Neural progenitor cell (in vitro differentiated cells): ENCODE measurements at regions not wholly inside any gene's neighbourhood (a gene's known extent, or its start where the extent isn't known, plus 50 kb on each side); places are given as distances from the start of the nearest gene placed in this dataset.

Experiments used
- DNase-seq: peaks from one replicate; pipeline ENCODE4 v3.0.0-alpha.2; 2016; ENCODE audit warnings: low spot score
- H2AFZ ChIP-seq: fragments of 200-600 bp; sonication (generic); replicated peaks from 2 replicates; pipeline ENCODE4 v1.6.1; 2016; ENCODE audit warnings: antibody characterized with exemption
- H3F3A ChIP-seq: fragments of 200-600 bp; sonication (generic); 2 replicates; pipeline ENCODE4 v1.6.1; 2016; ENCODE audit warnings: antibody characterized with exemption, low read depth
- H3K27ac ChIP-seq: fragments of 200-600 bp; sonication (generic); 2 replicates; pipeline ENCODE4 v1.5.1; 2016; ENCODE audit warnings: mild to moderate bottlenecking
- H3K27me3 ChIP-seq: fragments of 200-600 bp; sonication (generic); 2 replicates; pipeline ENCODE4 v1.6.1; 2016; ENCODE audit warnings: mild to moderate bottlenecking, moderate library complexity
- H3K36me3 ChIP-seq: fragments of 200-600 bp; sonication (generic); 2 replicates; pipeline ENCODE4 v1.5.1; 2016
- H3K4me1 ChIP-seq: fragments of 200-600 bp; sonication (generic); 2 replicates; pipeline ENCODE4 v1.6.1; 2016; ENCODE audit warnings: mixed run types
- H3K4me2 ChIP-seq: fragments of 200-600 bp; sonication (generic); 2 replicates; pipeline ENCODE4 v1.6.1; 2016
- H3K4me3 ChIP-seq: fragments of 200-600 bp; sonication (generic); 2 replicates; pipeline ENCODE4 v1.5.1; 2016
- H3K79me2 ChIP-seq: fragments of 200-600 bp; sonication (generic); 2 replicates; pipeline ENCODE4 v1.6.1; 2016; ENCODE audit warnings: low read depth
- H3K9ac ChIP-seq: fragments of 200-600 bp; sonication (generic); 2 replicates; pipeline ENCODE4 v1.6.1; 2016
- H3K9me3 ChIP-seq: fragments of 200-600 bp; sonication (generic); 2 replicates; pipeline ENCODE4 v1.5.1; 2016; ENCODE audit warnings: low read depth
- H4K20me1 ChIP-seq: fragments of 200-600 bp; sonication (generic); 2 replicates; pipeline ENCODE4 v1.6.1; 2016; ENCODE audit warnings: low read depth
- H3K27ac Mint-ChIP-seq: 3 replicates; pipeline ENCODE4 v1.8.0; 2021; ENCODE audit warnings: mixed read lengths
- H3K27me3 Mint-ChIP-seq: 2 replicates; pipeline ENCODE4 v1.8.0; 2022; ENCODE audit warnings: low read depth, mild to moderate bottlenecking, inconsistent platforms, moderate library complexity, mixed read lengths; ENCODE audit not compliant: insufficient read depth
- H3K36me3 Mint-ChIP-seq: 3 replicates; pipeline ENCODE4 v1.8.0; 2021; ENCODE audit warnings: mixed read lengths
- H3K4me1 Mint-ChIP-seq: 3 replicates; pipeline ENCODE4 v1.8.0; 2021; ENCODE audit warnings: mixed read lengths
- H3K4me3 Mint-ChIP-seq: 3 replicates; pipeline ENCODE4 v1.8.0; 2021; ENCODE audit warnings: mild to moderate bottlenecking, moderate library complexity, mixed read lengths
- H3K9me3 Mint-ChIP-seq: 3 replicates; pipeline ENCODE4 v1.8.0; 2020; ENCODE audit warnings: mixed read lengths
- EZH2 ChIP-seq: fragments of 200-600 bp; sonication (generic); IDR thresholded peaks from 2 replicates; pipeline ENCODE4 v1.6.1; 2017; ENCODE audit warnings: antibody characterized with exemption, mild to moderate bottlenecking, moderate library complexity
- EZH2phosphoT487 ChIP-seq: fragments of 200-600 bp; sonication (generic); IDR thresholded peaks from 2 replicates; pipeline ENCODE4 v1.6.1; 2017; ENCODE audit warnings: antibody characterized with exemption
- TF ChIP-seq, protein P1 (sequence below): fragments of 200-600 bp; sonication (generic); IDR thresholded peaks from 2 replicates; pipeline ENCODE4 v1.5.1; 2017; ENCODE audit warnings: antibody characterized with exemption, mild to moderate bottlenecking

GRCh38 chr6:14639983-14640599 is 522.5 kb downstream of the CD83 start:
- H3K4me3 ChIP-seq = no peak overlapping the region
- no peaks in the 10 kb centered on the region for H3K27me3 ChIP-seq
- H3K4me1 ChIP-seq = peaks cover 70% of the 10 kb centered on the region
- no peaks in the 10 kb centered on the region for H3K9me3 ChIP-seq
- H3K9ac ChIP-seq = no peak overlapping the region
- Mint-ChIP-seq H3K4me1 (peaks cover 57% of the 10 kb centered on the region), H3K27me3 (peaks cover 11% of the 10 kb centered on the region), H3K27ac (peak overlapping the region; percentile 6), H3K4me3 (peak overlapping the region; percentile 12), H3K36me3 (no peaks in the 10 kb centered on the region), H3K9me3 (no peaks in the 10 kb centered on the region)
- DNase-seq = no peak
- no peak overlapping the region for H2AFZ ChIP-seq
- H3K36me3 ChIP-seq = no peaks in the 10 kb centered on the region
- H3K27ac ChIP-seq = peak overlapping the region; percentile 76
- H3F3A ChIP-seq = peaks cover 43% of the 10 kb centered on the region
- TF ChIP-seq EZH2phosphoT487 (no peak), EZH2 (no peak)
- TF ChIP-seq, protein P1, sequence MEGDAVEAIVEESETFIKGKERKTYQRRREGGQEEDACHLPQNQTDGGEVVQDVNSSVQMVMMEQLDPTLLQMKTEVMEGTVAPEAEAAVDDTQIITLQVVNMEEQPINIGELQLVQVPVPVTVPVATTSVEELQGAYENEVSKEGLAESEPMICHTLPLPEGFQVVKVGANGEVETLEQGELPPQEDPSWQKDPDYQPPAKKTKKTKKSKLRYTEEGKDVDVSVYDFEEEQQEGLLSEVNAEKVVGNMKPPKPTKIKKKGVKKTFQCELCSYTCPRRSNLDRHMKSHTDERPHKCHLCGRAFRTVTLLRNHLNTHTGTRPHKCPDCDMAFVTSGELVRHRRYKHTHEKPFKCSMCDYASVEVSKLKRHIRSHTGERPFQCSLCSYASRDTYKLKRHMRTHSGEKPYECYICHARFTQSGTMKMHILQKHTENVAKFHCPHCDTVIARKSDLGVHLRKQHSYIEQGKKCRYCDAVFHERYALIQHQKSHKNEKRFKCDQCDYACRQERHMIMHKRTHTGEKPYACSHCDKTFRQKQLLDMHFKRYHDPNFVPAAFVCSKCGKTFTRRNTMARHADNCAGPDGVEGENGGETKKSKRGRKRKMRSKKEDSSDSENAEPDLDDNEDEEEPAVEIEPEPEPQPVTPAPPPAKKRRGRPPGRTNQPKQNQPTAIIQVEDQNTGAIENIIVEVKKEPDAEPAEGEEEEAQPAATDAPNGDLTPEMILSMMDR = no peak
- no peaks in the 10 kb centered on the region for H3K79me2 ChIP-seq
- H4K20me1 ChIP-seq = no peaks in the 10 kb centered on the region
- peak overlapping the region; percentile 70 for H3K4me2 ChIP-seq

- no peak for TF ChIP-seq EZH2
- TF ChIP-seq, protein P1 = no peak
- TF ChIP-seq EZH2phosphoT487 = no peak
- H3K27ac Mint-ChIP-seq = peak overlapping the region; percentile 6
- no peak for DNase-seq
- H3K4me1 ChIP-seq = peaks cover 70% of the 10 kb centered on the region
- no peak overlapping the region for H3K9ac ChIP-seq
- H3K4me3 Mint-ChIP-seq = peak overlapping the region; percentile 12
- peaks cover 57% of the 10 kb centered on the region for H3K4me1 Mint-ChIP-seq
- H3K9me3 ChIP-seq = no peaks in the 10 kb centered on the region
- H2AFZ ChIP-seq = no peak overlapping the region
- no peak overlapping the region for H3K27ac ChIP-seq
- H3K4me3 ChIP-seq = no peak overlapping the region
- H3K27me3 Mint-ChIP-seq = peaks cover 12% of the 10 kb centered on the region
- H3K79me2 ChIP-seq = no peaks in the 10 kb centered on the region
- H3K36me3 ChIP-seq = no peaks in the 10 kb centered on the region
- no peaks in the 10 kb centered on the region for H3K27me3 ChIP-seq
- no peaks in the 10 kb centered on the region for H4K20me1 ChIP-seq
- peak overlapping the region; percentile 70 for H3K4me2 ChIP-seq
- H3K36me3 Mint-ChIP-seq = no peaks in the 10 kb centered on the region
- H3F3A ChIP-seq = peaks cover 43% of the 10 kb centered on the region
- no peaks in the 10 kb centered on the region for H3K9me3 Mint-ChIP-seq
Measured at GRCh38 chr6:14640631-14641030, 523.1 kb downstream of the CD83 start.

DNA sequence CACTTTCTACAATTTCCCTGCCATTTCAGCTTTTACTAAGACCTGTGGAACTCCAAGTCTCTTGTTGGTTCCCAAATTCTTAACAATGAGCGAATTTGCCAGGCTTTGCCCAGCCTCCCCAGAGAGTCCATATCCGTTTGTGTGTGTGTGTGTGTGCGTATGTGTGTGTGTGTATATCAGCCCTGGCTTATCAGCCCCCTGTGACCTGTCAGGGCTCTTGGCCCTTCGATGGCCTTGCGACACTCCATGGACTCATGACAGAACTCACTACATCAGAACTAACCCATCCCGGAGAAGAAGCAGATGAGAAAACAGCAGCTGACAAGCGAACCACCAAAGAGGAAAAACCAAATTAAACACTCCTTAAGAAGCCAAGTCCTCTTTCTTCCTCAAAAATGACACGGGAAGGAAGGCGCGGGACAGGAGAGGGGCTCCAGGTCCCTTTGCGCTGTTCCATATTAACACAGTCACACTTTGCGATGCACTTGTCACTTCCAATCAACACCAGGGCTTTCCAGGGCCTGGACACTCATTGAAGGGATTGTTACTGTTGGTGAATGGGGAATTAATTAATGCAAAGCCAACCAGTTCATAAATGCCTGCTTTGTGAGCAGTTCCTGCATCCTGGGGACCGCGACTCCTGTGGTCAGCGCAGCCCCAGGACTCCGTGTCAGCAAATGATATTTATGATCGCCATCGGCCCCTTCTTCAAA is 524.0 kb downstream of the CD83 start:
- Mint-ChIP-seq H3K36me3 (no peaks in the 10 kb centered on the region), H3K27me3 (peaks cover 10% of the 10 kb centered on the region), H3K4me1 (peaks cover 54% of the 10 kb centered on the region), H3K9me3 (no peaks in the 10 kb centered on the region), H3K27ac (peak overlapping the region; percentile 95), H3K4me3 (peak overlapping the region; percentile 30)
- H4K20me1 ChIP-seq = no peaks in the 10 kb centered on the region
- H2AFZ ChIP-seq = no peak overlapping the region
- peak overlapping the region; percentile 30 for H3K27ac ChIP-seq
- H3K27me3 ChIP-seq = no peaks in the 10 kb centered on the region
- H3K4me2 ChIP-seq = peak overlapping the region; percentile 70
- no peak overlapping the region for H3K4me3 ChIP-seq
- DNase-seq = peak; percentile 43
- no peak overlapping the region for H3K9ac ChIP-seq
- H3K9me3 ChIP-seq = no peaks in the 10 kb centered on the region
- H3K36me3 ChIP-seq = no peaks in the 10 kb centered on the region
- TF ChIP-seq, protein P1 = no peak
- TF ChIP-seq EZH2 (no peak), EZH2phosphoT487 (no peak)
- no peaks in the 10 kb centered on the region for H3K79me2 ChIP-seq
- H3K4me1 ChIP-seq = peaks cover 63% of the 10 kb centered on the region
- H3F3A ChIP-seq = peaks cover 38% of the 10 kb centered on the region
